ENCODE measurements at regions not wholly inside any gene's neighbourhood (a gene's known extent, or its start where the extent isn't known, plus 50 kb on each side); places are given as distances from the start of the nearest gene placed in this dataset.

DNA sequence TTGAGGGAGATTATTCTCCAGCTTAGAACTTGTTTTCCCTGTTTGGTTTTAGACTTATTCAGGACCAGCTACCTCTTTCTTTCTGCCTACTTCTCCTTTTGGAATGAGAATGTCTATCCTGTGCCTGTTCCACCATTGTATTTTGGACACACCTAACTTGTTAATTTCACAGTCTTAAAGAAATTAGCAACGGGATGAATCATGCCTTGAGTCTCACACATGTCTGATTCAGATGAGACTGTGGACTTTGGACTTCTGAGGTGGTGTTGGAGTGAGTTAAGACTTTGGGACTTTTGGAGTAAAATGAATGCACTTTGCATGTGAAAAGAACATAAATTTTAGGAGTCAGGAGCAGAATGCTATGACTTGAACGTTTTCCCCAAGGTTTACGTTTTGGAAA is 581.4 kb downstream of the CDH11 start:
- DNase-seq (ENCODE audit: low spot score), result no peak

GRCh38 chr16:64539811-64540371 is 582.0 kb downstream of the CDH11 start:
- no peak for DNase-seq (ENCODE audit: low spot score)

DNA sequence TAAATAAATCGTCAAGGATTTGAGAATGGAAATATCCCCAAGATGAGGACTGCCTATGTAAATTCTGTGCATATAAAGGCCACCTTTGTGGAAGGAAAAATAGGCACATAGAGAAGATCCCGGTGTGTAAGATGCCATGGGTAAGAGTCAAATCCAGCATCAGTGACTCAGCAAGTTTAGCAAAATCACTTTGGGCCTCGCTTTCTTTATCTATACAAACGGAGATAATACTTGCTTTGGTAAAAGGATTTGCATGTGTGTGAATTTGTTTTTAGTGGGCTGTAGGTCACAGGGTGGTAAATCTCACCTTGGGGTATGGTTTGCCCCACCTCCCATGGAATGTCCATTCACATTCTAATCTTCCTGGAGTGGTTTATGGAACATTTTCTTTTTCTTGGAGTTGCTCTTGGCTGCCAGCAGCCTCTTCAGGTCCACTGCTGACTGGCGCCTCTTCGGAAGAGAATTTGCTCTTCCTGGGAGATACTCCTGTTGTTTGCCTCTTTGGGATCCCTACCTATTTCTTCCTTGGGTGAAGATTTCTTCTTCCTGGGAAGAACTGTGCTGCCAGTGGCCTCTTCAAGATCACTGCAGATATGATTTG is 587.6 kb downstream of the CDH11 start:
- DNase-seq (ENCODE audit: low spot score), result no peak

DNA sequence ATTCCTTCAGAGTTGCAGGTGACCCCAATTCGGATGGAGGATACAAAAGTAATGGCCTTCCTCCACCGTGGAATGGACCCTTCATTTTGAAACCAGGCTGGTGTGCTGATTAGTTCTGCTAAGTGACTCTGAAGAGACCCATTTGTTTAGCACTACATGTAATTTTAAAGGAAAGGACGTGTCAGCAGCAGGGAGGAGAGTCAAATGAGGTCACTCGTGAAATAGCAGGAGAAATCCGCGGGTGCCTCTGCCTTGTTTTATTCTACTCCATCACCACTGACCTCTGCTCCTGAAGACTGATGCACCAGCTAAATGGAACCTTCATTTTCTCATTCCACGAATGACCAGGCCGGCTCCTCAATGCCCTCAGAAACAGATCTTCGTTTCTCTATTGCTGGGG is 589.2 kb downstream of the CDH11 start:
- DNase-seq (ENCODE audit: low spot score), result no peak

GRCh38 chr16:64532117-64532516 is 589.7 kb downstream of the CDH11 start:
- no peak for DNase-seq (ENCODE audit: low spot score)

- no peak for DNase-seq (ENCODE audit: low spot score)
Observed at GRCh38 chr16:64531401-64531800, 590.5 kb downstream of the CDH11 start.

DNA sequence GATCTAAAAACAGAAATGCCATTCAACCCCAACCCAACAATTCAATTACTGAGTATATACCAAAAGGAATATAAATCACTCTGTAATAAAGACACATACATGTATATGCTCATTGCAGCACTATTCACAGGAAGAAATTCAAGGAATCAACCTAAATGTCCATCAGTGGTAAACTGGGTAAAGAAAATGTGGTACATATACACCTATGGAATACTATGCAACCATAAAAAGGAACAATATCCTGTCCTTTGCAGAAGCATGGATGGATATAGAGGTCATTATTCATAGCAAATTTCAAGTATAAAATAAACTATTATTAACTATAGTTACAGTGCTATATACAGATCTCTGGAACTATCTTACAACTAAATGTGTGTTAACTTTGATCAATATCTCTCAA is 599.3 kb downstream of the CDH11 start:
- no peak for DNase-seq (ENCODE audit: low spot score)

DNA sequence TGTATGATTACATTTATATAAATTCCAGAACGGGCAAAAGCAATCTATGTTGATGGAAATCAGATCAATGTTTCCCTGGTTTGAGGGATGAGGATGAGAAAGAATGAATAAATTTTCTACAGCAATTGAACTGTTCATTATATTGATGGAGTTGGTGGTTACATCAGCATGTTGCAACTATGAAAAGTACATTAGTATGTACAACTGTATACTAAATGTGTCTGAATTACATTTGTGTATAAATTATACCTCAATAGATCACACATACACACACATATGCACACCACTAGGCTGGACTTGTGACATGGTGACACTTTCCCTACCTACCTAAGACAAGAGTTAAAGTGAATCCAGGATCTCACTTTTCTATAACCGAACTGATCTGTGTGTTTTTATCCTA is 608.0 kb downstream of the CDH11 start:
- no peak for DNase-seq (ENCODE audit: low spot score)

GRCh38 chr16:64507240-64508024 is 614.4 kb downstream of the CDH11 start:
- no peak for DNase-seq (ENCODE audit: low spot score)

DNA sequence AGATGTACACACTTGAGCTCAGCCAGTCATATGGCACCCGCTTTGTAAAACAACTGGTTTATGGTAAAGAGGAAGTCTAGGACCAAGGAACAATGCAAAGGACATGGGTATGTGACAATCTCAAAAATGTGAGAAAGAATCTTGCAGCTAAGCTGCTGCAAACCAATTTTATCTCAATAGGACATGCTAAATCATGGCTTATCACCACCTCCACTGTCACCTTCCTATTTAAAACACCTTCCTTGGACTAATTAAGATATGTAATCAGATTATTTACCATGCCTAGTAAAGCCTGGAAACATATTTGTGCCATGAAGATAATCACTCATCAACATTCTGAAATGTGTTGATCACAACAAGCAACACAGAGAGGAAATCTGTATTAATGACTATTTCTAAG is 622.7 kb downstream of the CDH11 start:
- no peak for DNase-seq (ENCODE audit: low spot score)

DNA sequence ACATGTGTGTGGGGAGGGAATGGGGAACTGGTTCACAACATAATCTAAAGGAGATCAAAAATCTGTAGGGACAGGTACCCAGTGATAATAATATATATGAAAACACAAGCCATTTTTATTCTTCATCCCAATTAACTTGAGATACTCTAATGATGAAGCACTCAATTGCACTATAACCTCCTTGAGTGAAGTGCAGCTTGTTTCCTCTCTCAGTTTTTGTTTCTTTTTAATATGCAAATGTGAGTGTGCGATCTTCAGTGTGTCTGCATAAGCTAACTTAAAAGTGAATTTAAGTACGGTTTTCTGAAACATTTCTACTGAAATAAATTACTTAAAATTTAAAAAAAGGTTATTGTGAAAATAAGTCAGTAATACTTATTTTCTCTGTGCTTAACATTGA is 623.5 kb downstream of the CDH11 start:
- DNase-seq (ENCODE audit: low spot score), result no peak

GRCh38 chr16:64493709-64494108 is 628.2 kb downstream of the CDH11 start:
- no peak for DNase-seq (ENCODE audit: low spot score)

DNA sequence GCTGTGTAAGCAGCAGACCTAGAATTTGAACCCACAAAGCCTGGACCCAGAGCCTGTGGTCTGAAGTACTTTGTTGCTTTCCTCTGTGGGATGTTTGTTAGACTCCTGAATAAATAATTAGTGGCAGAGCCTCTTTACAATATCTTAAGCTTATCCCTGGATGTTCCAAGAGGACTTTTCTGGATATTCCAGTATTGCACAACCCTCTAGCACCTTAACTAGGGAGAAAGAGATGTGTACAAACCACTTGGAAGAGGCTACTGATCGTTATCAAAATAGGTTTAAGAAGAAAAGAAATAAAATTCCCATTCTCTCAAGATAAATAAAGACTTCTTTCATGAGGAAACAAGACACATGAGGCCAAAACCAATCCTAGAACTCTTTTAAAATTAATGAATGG is 632.4 kb downstream of the CDH11 start:
- no peak for DNase-seq (ENCODE audit: low spot score)

GRCh38 chr16:64486561-64486960 is 635.3 kb downstream of the CDH11 start:
- DNase-seq (ENCODE audit: low spot score), result no peak

- no peak for DNase-seq (ENCODE audit: low spot score)
Observed at GRCh38 chr16:64481497-64481896, 640.4 kb downstream of the CDH11 start.

GRCh38 chr16:64478252-64478906 is 643.5 kb downstream of the CDH11 start:
- peak; percentile 74 for DNase-seq (ENCODE audit: low spot score)

- no peak for DNase-seq (ENCODE audit: low spot score)
Observed at GRCh38 chr16:64475627-64476351, 646.1 kb downstream of the CDH11 start.

DNA sequence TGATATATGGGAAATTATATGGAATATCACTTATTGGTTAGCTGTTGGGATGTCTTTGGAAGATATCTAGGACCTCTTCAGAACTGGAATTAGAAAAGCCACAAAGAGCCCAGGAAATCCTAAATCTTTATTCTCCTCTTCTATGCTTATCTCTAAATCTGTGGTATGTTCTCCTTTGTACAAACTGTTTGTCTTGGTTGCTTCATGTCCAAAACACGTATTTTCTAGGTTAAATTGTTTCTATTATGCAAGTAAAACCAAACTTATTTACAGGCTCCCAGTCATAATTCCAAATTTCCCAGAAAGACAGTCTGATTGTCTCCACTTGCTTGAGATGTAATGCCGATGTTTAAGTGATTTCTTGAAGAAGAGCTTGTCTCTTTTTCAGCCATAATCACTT is 650.9 kb downstream of the CDH11 start:
- DNase-seq (ENCODE audit: low spot score), result no peak

GRCh38 chr16:64469906-64470702 is 651.8 kb downstream of the CDH11 start:
- DNase-seq (ENCODE audit: low spot score), result no peak

GRCh38 chr16:64469351-64469750 is 652.5 kb downstream of the CDH11 start:
- no peak for DNase-seq (ENCODE audit: low spot score)

GRCh38 chr16:64468515-64469090 is 653.3 kb downstream of the CDH11 start:
- DNase-seq (ENCODE audit: low spot score), result no peak

All from AG08395 (cell line).